ENCODE measurements at regions not wholly inside any gene's neighbourhood (a gene's known extent, or its start where the extent isn't known, plus 50 kb on each side); places are given as distances from the start of the nearest gene placed in this dataset.

DNA sequence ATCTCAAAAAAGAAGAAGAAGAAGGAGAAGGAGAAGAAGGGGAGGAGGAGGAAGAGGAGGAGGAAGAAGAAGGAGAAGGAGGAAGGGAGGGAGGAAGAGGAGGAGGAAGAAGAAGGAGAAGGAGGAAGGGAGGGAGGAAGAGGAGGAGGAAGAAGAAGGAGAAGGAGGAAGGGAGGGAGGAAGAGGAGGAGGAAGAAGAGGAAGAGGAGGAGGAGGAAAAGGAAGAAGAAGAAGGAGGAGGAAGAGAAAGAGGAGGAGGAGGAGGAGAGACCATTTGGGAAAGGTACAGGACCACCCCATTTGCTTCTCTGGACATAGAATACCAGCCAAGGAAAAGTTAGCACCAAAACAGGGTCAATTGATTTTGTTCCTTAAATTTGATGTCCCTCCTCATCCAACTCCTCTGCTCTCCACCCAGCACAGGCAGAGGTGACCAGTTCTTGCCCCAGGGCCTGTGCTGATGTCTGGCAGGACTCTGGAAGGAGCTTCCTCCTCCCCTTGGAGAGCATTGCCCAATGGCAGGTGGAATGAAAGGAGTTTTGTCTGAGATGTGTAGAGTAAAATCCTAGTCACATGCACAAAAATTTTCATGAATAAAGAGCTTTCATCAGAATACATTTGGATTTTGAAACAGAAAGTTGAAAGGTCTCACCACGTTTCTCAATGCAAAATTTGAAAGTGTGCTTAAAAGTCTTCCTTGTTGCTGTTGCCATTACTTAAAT is 182.9 kb downstream of the LY86 start:
- H3K4me1 Mint-ChIP-seq (ENCODE audit: low read depth), result peaks cover 5% of the 10 kb centered on the region
- H3K36me3 Mint-ChIP-seq (ENCODE audit: low read depth), result no peaks in the 10 kb centered on the region
- POLR2A ChIA-PET, result no interaction called here
- H3K4me3 Mint-ChIP-seq, result no peak overlapping the region
- DNase-seq, result no peak
- H3K9me3 Mint-ChIP-seq (ENCODE audit: insufficient read depth), result no peaks in the 10 kb centered on the region
- ATAC-seq, result no peak
- CTCF ChIA-PET, result interaction anchor here (0.7 to 1.5 kb wide), 2 partner anchors 12 to 15 kb away, joined by 3 to 4 read pairs; no protein-coding TSS in a partner anchor
- H3K27ac Mint-ChIP-seq, result no peak overlapping the region
- peaks cover 16% of the 10 kb centered on the region for H3K27me3 Mint-ChIP-seq (ENCODE audit: low read depth)

GRCh38 chr6:6771964-6772363 is 183.4 kb downstream of the LY86 start:
- no peaks in the 10 kb centered on the region for H3K36me3 Mint-ChIP-seq (ENCODE audit: low read depth)
- CTCF ChIA-PET, result interaction anchor here (0.7 to 1.5 kb wide), 3 partner anchors 13 to 21 kb away, joined by 3 to 4 read pairs (median 3); no protein-coding TSS in a partner anchor

DNA sequence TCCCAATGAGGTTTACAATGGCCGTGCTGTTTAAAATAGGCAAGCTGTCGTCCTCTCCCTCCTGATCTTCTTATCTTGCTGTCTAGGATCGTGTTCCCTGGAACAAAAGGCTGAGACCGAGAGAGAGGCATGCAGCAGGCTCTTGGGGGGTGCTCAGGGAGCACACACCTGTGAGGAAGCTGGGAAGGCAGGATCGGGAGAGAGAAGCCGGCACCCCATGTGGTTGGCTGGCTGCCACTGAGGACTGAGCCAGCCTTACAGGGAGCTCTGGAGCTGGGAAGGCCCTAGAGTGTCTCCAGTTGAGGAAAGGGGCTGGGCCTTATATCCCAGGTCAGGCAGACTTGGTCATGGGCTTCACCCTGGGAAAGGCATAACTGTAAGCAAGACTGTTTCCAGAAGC is 184.2 kb downstream of the LY86 start:
- ATAC-seq (no peak), DNase-seq (no peak)
- H3K4me1 Mint-ChIP-seq (ENCODE audit: low read depth), result peaks cover 6% of the 10 kb centered on the region
- H3K4me3 Mint-ChIP-seq, result no peak overlapping the region
- H3K9me3 Mint-ChIP-seq (ENCODE audit: insufficient read depth), result no peaks in the 10 kb centered on the region
- POLR2A ChIA-PET, result no interaction called here
- H3K27ac Mint-ChIP-seq, result no peak overlapping the region
- H3K27me3 Mint-ChIP-seq (ENCODE audit: low read depth), result peaks cover 22% of the 10 kb centered on the region
- CTCF ChIA-PET, result interaction anchor here (1.3 to 1.5 kb wide), 2 partner anchors 14 to 21 kb away, joined by 3 to 4 read pairs; no protein-coding TSS in a partner anchor
- H3K36me3 Mint-ChIP-seq (ENCODE audit: low read depth), result no peaks in the 10 kb centered on the region

More at GRCh38 chr6:6771964-6772363, 183.4 kb downstream of the LY86 start:
- Mint-ChIP-seq H3K27me3 (ENCODE audit: low read depth) (peaks cover 22% of the 10 kb centered on the region), H3K27ac (no peak overlapping the region), H3K4me1 (ENCODE audit: low read depth) (peaks cover 6% of the 10 kb centered on the region), H3K9me3 (ENCODE audit: insufficient read depth) (no peaks in the 10 kb centered on the region), H3K4me3 (no peak overlapping the region)
- DNase-seq, result no peak
- POLR2A ChIA-PET, result no interaction called here
- ATAC-seq, result no peak

DNA sequence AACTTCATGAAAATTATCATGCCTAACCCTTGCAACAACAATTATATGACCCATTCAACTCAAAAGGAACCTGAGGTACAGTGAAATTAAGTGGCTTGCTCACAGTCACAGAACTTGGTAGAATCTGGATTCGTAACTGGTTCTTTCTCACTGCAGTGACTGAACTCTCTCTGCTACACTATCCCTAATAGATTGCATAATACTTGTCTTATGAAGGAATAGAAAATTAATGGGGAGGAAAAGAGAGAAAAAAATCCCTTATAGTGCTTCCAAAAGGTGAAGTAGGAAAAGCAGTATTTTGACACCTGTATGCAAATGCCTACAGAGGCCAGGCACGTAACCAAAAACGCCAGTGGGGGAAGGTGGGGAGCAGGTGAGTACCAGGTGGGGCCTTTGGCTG is 186.6 kb downstream of the LY86 start:
- no peak for DNase-seq
- no peak overlapping the region for H3K27ac Mint-ChIP-seq
- ChIA-PET CTCF (no interaction called here), POLR2A (no interaction called here)
- H3K4me3 Mint-ChIP-seq, result no peak overlapping the region
- peaks cover 6% of the 10 kb centered on the region for H3K4me1 Mint-ChIP-seq (ENCODE audit: low read depth)
- no peaks in the 10 kb centered on the region for H3K36me3 Mint-ChIP-seq (ENCODE audit: low read depth)
- H3K27me3 Mint-ChIP-seq (ENCODE audit: low read depth), result peaks cover 31% of the 10 kb centered on the region
- ATAC-seq, result no peak
- no peaks in the 10 kb centered on the region for H3K9me3 Mint-ChIP-seq (ENCODE audit: insufficient read depth)

- Mint-ChIP-seq H3K36me3 (ENCODE audit: low read depth) (no peaks in the 10 kb centered on the region), H3K27me3 (ENCODE audit: low read depth) (peaks cover 44% of the 10 kb centered on the region), H3K4me3 (no peak overlapping the region), H3K9me3 (ENCODE audit: insufficient read depth) (no peaks in the 10 kb centered on the region), H3K27ac (no peak overlapping the region), H3K4me1 (ENCODE audit: low read depth) (peaks cover 6% of the 10 kb centered on the region)
- ChIA-PET POLR2A (no interaction called here), CTCF (no interaction called here)
- no peak for DNase-seq
- ATAC-seq, result no peak
Measured at GRCh38 chr6:6780231-6780630, 191.7 kb downstream of the LY86 start.

DNA sequence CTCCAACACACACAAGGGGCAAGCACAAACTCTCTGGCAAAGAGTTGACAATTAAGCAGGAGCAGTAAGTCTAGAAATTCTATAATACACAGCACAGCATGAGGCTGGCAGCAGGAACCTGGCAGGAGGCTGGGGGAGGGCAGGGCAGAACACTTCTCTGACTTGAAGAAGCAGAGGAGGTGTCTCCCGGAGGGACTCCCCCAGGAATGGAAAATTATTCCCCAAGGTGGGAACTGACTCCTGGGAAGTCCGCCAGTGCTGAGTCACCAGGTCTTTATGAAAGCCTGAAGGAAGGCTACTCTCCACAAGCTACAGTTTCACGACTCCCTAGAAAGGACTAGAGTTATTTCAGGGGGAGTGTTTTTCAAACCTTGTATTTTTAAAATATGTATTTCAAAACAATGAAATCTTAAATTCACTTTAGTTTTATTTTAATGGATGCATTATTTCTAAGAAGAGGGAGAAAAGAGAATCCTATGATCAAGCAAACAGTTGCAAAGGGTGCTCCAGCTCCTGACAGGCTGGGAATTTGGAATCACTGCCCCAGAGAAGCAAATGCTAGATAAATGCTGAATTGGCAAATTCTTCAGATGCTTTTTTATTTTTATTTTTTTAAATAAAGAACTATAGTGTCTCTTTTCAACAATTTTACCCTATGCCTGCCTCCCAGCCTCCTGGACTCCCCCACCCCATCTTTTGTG is 192.8 kb downstream of the LY86 start:
- no peak overlapping the region for H3K27ac Mint-ChIP-seq
- peaks cover 40% of the 10 kb centered on the region for H3K27me3 Mint-ChIP-seq (ENCODE audit: low read depth)
- ChIA-PET POLR2A (no interaction called here), CTCF (no interaction called here)
- H3K9me3 Mint-ChIP-seq (ENCODE audit: insufficient read depth), result no peaks in the 10 kb centered on the region
- H3K4me3 Mint-ChIP-seq, result no peak overlapping the region
- H3K36me3 Mint-ChIP-seq (ENCODE audit: low read depth), result no peaks in the 10 kb centered on the region
- ATAC-seq (no peak), DNase-seq (no peak)
- H3K4me1 Mint-ChIP-seq (ENCODE audit: low read depth), result peaks cover 2% of the 10 kb centered on the region

DNA sequence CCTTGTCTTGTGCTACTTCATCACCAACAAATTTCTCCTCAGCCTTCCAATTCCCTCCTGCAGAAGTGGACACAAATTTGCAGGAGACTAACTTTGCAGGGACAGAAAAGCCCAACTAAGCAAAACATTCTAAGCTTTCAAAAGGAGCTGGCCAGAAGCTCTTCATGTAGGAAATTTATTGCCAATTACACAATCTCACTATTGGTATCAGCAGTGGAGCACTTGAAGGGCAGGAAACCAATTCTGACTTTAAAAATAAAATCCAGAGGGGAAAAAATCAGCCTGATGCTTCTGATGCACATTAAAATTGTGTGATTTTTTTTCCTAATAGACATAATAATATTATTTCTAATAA is 193.3 kb downstream of the LY86 start:
- Mint-ChIP-seq H3K36me3 (ENCODE audit: low read depth) (no peaks in the 10 kb centered on the region), H3K27ac (no peak overlapping the region), H3K4me1 (ENCODE audit: low read depth) (peaks cover under 1% of the 10 kb centered on the region), H3K27me3 (ENCODE audit: low read depth) (peaks cover 35% of the 10 kb centered on the region), H3K9me3 (ENCODE audit: insufficient read depth) (no peaks in the 10 kb centered on the region), H3K4me3 (no peak overlapping the region)
- ATAC-seq, result no peak
- ChIA-PET CTCF (no interaction called here), POLR2A (no interaction called here)
- DNase-seq, result no peak

GRCh38 chr6:6783721-6784120 is 195.2 kb downstream of the LY86 start:
- no peak for ATAC-seq
- Mint-ChIP-seq H3K9me3 (ENCODE audit: insufficient read depth) (no peaks in the 10 kb centered on the region), H3K4me1 (ENCODE audit: low read depth) (peaks cover 4% of the 10 kb centered on the region), H3K36me3 (ENCODE audit: low read depth) (no peaks in the 10 kb centered on the region), H3K4me3 (no peak overlapping the region), H3K27me3 (ENCODE audit: low read depth) (peaks cover 29% of the 10 kb centered on the region), H3K27ac (no peak overlapping the region)
- POLR2A ChIA-PET, result no interaction called here
- no peak for DNase-seq
- CTCF ChIA-PET, result interaction anchor here (0.9 to 2.1 kb wide), 2 partner anchors 10 to 106 kb away, joined by 3 to 8 read pairs; no protein-coding TSS in a partner anchor

GRCh38 chr6:6784514-6785162 is 196.1 kb downstream of the LY86 start:
- no peak overlapping the region for H3K4me3 Mint-ChIP-seq
- DNase-seq (no peak), ATAC-seq (no peak)
- H3K36me3 Mint-ChIP-seq (ENCODE audit: low read depth), result no peaks in the 10 kb centered on the region
- H3K9me3 Mint-ChIP-seq (ENCODE audit: insufficient read depth), result no peaks in the 10 kb centered on the region
- H3K27me3 Mint-ChIP-seq (ENCODE audit: low read depth), result peaks cover 25% of the 10 kb centered on the region
- H3K27ac Mint-ChIP-seq, result no peak overlapping the region
- ChIA-PET CTCF (interaction anchor here (0.9 to 2.1 kb wide), 2 partner anchors 9 to 107 kb away, joined by 3 to 8 read pairs; no protein-coding TSS in a partner anchor), POLR2A (no interaction called here)
- H3K4me1 Mint-ChIP-seq (ENCODE audit: low read depth), result peaks cover 4% of the 10 kb centered on the region

- ChIA-PET POLR2A (no interaction called here), CTCF (no interaction called here)
- Mint-ChIP-seq H3K4me1 (ENCODE audit: low read depth) (peaks cover 4% of the 10 kb centered on the region), H3K36me3 (ENCODE audit: low read depth) (no peaks in the 10 kb centered on the region), H3K27me3 (ENCODE audit: low read depth) (peaks cover 21% of the 10 kb centered on the region), H3K27ac (no peak overlapping the region), H3K9me3 (ENCODE audit: insufficient read depth) (no peaks in the 10 kb centered on the region), H3K4me3 (no peak overlapping the region)
- DNase-seq, result no peak
- ATAC-seq, result no peak
Measured at GRCh38 chr6:6785163-6785521, 196.6 kb downstream of the LY86 start.

DNA sequence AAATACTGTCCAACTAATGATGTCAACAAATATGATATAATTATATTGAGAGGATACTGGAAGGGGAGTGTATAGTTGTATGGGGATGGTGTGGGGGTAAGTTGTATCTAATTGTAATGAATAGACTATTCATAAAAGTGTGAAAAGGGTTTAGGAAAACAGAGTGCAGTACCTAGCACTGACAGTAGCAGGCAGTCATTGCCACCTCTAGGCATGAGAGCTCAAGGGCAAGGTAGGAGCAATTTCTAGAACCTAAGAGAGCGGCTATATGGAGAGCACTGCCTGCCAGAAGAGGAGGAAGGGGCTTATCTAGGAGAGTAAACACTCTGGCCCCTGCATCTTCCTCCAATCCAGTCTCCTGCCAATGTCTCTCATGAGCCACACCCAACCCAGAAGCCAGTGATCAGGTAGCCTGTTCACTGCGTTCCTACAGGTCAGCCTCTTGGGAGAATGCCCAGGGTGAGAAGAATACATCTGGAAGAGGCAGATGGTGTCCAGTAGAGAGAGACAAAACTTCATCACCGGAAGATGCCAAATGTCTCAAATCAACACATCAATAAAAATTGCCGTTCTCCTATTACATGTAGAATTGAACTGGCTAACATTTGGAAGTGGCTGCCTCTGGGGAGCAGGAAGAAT is 200.0 kb downstream of the LY86 start:
- H3K9me3 Mint-ChIP-seq (ENCODE audit: insufficient read depth), result no peaks in the 10 kb centered on the region
- peaks cover 4% of the 10 kb centered on the region for H3K27me3 Mint-ChIP-seq (ENCODE audit: low read depth)
- ATAC-seq (peak; percentile 51), DNase-seq (no peak)
- ChIA-PET POLR2A (no interaction called here), CTCF (interaction anchor here (1.0 to 1.8 kb wide), 7 partner anchors 11 to 451 kb away, joined by 3 to 6 read pairs (median 4); no protein-coding TSS in a partner anchor)
- no peak overlapping the region for H3K27ac Mint-ChIP-seq
- no peaks in the 10 kb centered on the region for H3K36me3 Mint-ChIP-seq (ENCODE audit: low read depth)
- peaks cover 15% of the 10 kb centered on the region for H3K4me1 Mint-ChIP-seq (ENCODE audit: low read depth)
- no peak overlapping the region for H3K4me3 Mint-ChIP-seq

DNA sequence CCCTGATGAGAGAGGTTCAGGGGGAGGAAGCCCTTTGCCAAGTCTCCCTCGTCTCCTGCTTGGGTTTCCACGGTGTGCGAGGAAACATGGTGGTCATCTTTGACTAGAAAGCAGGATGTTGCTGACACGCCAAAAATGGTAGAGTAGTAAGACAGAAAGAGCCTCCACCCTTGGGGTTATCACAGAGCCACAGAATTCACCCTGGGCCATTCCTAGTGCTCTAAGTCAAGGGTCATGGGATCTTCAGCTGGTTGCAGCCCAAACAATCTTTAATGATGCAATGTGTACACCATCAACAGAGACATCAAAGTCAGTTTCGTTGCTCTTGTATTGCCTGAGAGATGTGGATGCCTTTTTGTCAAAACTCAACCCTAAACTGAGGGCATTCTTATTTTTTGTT is 201.9 kb downstream of the LY86 start:
- H3K4me1 Mint-ChIP-seq (ENCODE audit: low read depth), result peaks cover 32% of the 10 kb centered on the region
- ATAC-seq, result no peak
- no peak overlapping the region for H3K4me3 Mint-ChIP-seq
- H3K27ac Mint-ChIP-seq, result no peak overlapping the region
- CTCF ChIA-PET, result no interaction called here
- H3K36me3 Mint-ChIP-seq (ENCODE audit: low read depth), result no peaks in the 10 kb centered on the region
- no peak for DNase-seq
- H3K9me3 Mint-ChIP-seq (ENCODE audit: insufficient read depth), result no peaks in the 10 kb centered on the region
- POLR2A ChIA-PET, result no interaction called here
- H3K27me3 Mint-ChIP-seq (ENCODE audit: low read depth), result peaks cover 2% of the 10 kb centered on the region

All from activated CD8-positive, alpha-beta T cell treated with anti-CD3 and anti-CD28 coated beads, Interleukin-2, amount 10 ng/mL, durations not matched to agents 7 days and 5 days (primary cell).